ENCODE measurements at regions not wholly inside any gene's neighbourhood (a gene's known extent, or its start where the extent isn't known, plus 50 kb on each side); places are given as distances from the start of the nearest gene placed in this dataset.

- no peak for ATAC-seq
- Mint-ChIP-seq H3K9me3 (no peaks in the 10 kb centered on the region), H3K4me1 (no peaks in the 10 kb centered on the region), H3K27me3 (peaks cover 52% of the 10 kb centered on the region), H3K4me3 (no peak overlapping the region), H3K27ac (no peak overlapping the region)
- no peak for DNase-seq
Observed at GRCh38 chr3:46122091-46122490, 86.0 kb downstream of the CCR1 start.

GRCh38 chr3:46120983-46121382 is 87.1 kb downstream of the CCR1 start:
- no peak overlapping the region for H3K27ac Mint-ChIP-seq

GRCh38 chr3:46119709-46120498 is 88.2 kb downstream of the CCR1 start:
- DNase-seq = no peak
- no peak for ATAC-seq
- H3K27ac Mint-ChIP-seq = no peak overlapping the region
- H3K4me1 Mint-ChIP-seq = no peaks in the 10 kb centered on the region
- H3K4me3 Mint-ChIP-seq = no peak overlapping the region
- no peaks in the 10 kb centered on the region for H3K9me3 Mint-ChIP-seq
- H3K27me3 Mint-ChIP-seq = peaks cover 32% of the 10 kb centered on the region

More at GRCh38 chr3:46120983-46121382, 87.1 kb downstream of the CCR1 start:
- H3K4me3 Mint-ChIP-seq = no peak overlapping the region
- no peak for DNase-seq
- no peaks in the 10 kb centered on the region for H3K9me3 Mint-ChIP-seq
- no peak for ATAC-seq
- no peaks in the 10 kb centered on the region for H3K4me1 Mint-ChIP-seq
- H3K27me3 Mint-ChIP-seq = peaks cover 43% of the 10 kb centered on the region

- Mint-ChIP-seq H3K9me3 (no peaks in the 10 kb centered on the region), H3K27ac (no peak overlapping the region), H3K27me3 (peaks cover 26% of the 10 kb centered on the region), H3K4me3 (no peak overlapping the region), H3K4me1 (no peaks in the 10 kb centered on the region)
- ATAC-seq (no peak), DNase-seq (no peak)
Observed at GRCh38 chr3:46119253-46119652, 88.9 kb downstream of the CCR1 start.

GRCh38 chr3:46116996-46117395 is 89.7 kb upstream of the XCR1 start:
- DNase-seq = no peak
- Mint-ChIP-seq H3K9me3 (peaks cover 0 to 4% of the 10 kb centered on the region in 2 donors), H3K27ac (no peak overlapping the region), H3K27me3 (peaks cover 24% of the 10 kb centered on the region), H3K4me3 (no peak overlapping the region), H3K4me1 (peaks cover 6% of the 10 kb centered on the region)
- ATAC-seq = no peak

- DNase-seq = no peak
- Mint-ChIP-seq H3K27me3 (peaks cover 3% of the 10 kb centered on the region), H3K4me1 (peaks cover 26% of the 10 kb centered on the region), H3K4me3 (no peak overlapping the region), H3K9me3 (peaks cover 0 to 14% of the 10 kb centered on the region in 2 donors), H3K27ac (no peak overlapping the region)
- ATAC-seq = no peak
Observed at GRCh38 chr3:46114323-46114988, 87.2 kb upstream of the XCR1 start.

- Mint-ChIP-seq H3K27me3 (no peaks in the 10 kb centered on the region), H3K4me1 (peaks cover 34% of the 10 kb centered on the region), H3K27ac (no peak overlapping the region), H3K9me3 (peaks cover 0 to 14% of the 10 kb centered on the region in 2 donors), H3K4me3 (no peak overlapping the region)
- ATAC-seq (no peak), DNase-seq (no peak)
Observed at GRCh38 chr3:46113608-46114007, 86.3 kb upstream of the XCR1 start.

GRCh38 chr3:46112984-46113383 is 85.7 kb upstream of the XCR1 start:
- Mint-ChIP-seq H3K4me1 (peaks cover 41% of the 10 kb centered on the region), H3K4me3 (no peak overlapping the region), H3K27me3 (no peaks in the 10 kb centered on the region), H3K27ac (no peak overlapping the region), H3K9me3 (peaks cover 0 to 14% of the 10 kb centered on the region in 2 donors)
- DNase-seq (no peak), ATAC-seq (no peak)

- ATAC-seq = no peak
- Mint-ChIP-seq H3K4me1 (peaks cover 48% of the 10 kb centered on the region), H3K4me3 (no peak overlapping the region), H3K9me3 (peaks cover 0 to 14% of the 10 kb centered on the region in 2 donors), H3K27me3 (no peaks in the 10 kb centered on the region), H3K27ac (no peak overlapping the region)
- DNase-seq = no peak
Observed at GRCh38 chr3:46112296-46112695, 85.0 kb upstream of the XCR1 start.

GRCh38 chr3:46110701-46111493 is 83.6 kb upstream of the XCR1 start:
- peaks cover 49% of the 10 kb centered on the region for H3K4me1 Mint-ChIP-seq
- ATAC-seq = no peak
- no peak for DNase-seq
- peaks cover 0 to 14% of the 10 kb centered on the region in 2 donors for H3K9me3 Mint-ChIP-seq
- H3K27me3 Mint-ChIP-seq = no peaks in the 10 kb centered on the region
- H3K4me3 Mint-ChIP-seq = no peak overlapping the region
- no peak overlapping the region for H3K27ac Mint-ChIP-seq

GRCh38 chr3:46107682-46108081 is 80.4 kb upstream of the XCR1 start:
- peaks cover 7% of the 10 kb centered on the region for H3K27me3 Mint-ChIP-seq
- peak overlapping the region in 1 of 2 donors; percentile 8 for H3K4me3 Mint-ChIP-seq
- peaks cover 49% of the 10 kb centered on the region for H3K4me1 Mint-ChIP-seq
- no peak overlapping the region for H3K27ac Mint-ChIP-seq
- H3K9me3 Mint-ChIP-seq = peaks cover 0 to 14% of the 10 kb centered on the region in 2 donors
- ATAC-seq (no peak), DNase-seq (no peak)

- Mint-ChIP-seq H3K27me3 (peaks cover 20% of the 10 kb centered on the region), H3K9me3 (peaks cover 15 to 21% of the 10 kb centered on the region in 2 donors), H3K4me1 (peaks cover 39% of the 10 kb centered on the region), H3K27ac (no peak overlapping the region), H3K4me3 (no peak overlapping the region)
- ATAC-seq (no peak), DNase-seq (no peak)
Observed at GRCh38 chr3:46105306-46105919, 78.1 kb upstream of the XCR1 start.

- Mint-ChIP-seq H3K9me3 (peaks cover 19 to 21% of the 10 kb centered on the region in 2 donors), H3K27ac (no peak overlapping the region), H3K4me1 (peaks cover 41% of the 10 kb centered on the region), H3K27me3 (peaks cover 27% of the 10 kb centered on the region), H3K4me3 (no peak overlapping the region)
- DNase-seq = no peak
- no peak for ATAC-seq
Observed at GRCh38 chr3:46104706-46105105, 77.4 kb upstream of the XCR1 start.

- H3K27me3 Mint-ChIP-seq = peaks cover 30% of the 10 kb centered on the region
- H3K9me3 Mint-ChIP-seq = peaks cover 19 to 21% of the 10 kb centered on the region in 2 donors
- H3K4me1 Mint-ChIP-seq = peaks cover 41% of the 10 kb centered on the region
- DNase-seq = no peak
- H3K4me3 Mint-ChIP-seq = no peak overlapping the region
- H3K27ac Mint-ChIP-seq = no peak overlapping the region
- no peak for ATAC-seq
Observed at GRCh38 chr3:46102780-46103130, 75.5 kb upstream of the XCR1 start.

GRCh38 chr3:46102059-46102779 is 74.9 kb upstream of the XCR1 start:
- no peak for DNase-seq
- no peak for ATAC-seq
- Mint-ChIP-seq H3K4me1 (peaks cover 41% of the 10 kb centered on the region), H3K4me3 (no peak overlapping the region), H3K27me3 (peaks cover 30% of the 10 kb centered on the region), H3K27ac (no peak overlapping the region), H3K9me3 (peaks cover 19 to 21% of the 10 kb centered on the region in 2 donors)

All from stimulated activated naive CD8-positive, alpha-beta T cell treated with anti-CD3 and anti-CD28 coated beads, Interleukin-15, amount 100 ng/mL, for 72 hours (primary cell).